HepG2 (cell line): ENCODE measurements at regions not wholly inside any gene's neighbourhood (a gene's known extent, or its start where the extent isn't known, plus 50 kb on each side); places are given as distances from the start of the nearest gene placed in this dataset.

Source experiments
- ATAC-seq: fragments of 200-7000 bp; cut with Tn5 transposase; 3 replicates; pipeline ENCODE4 v1.9.1; 2020; ENCODE audit warnings: mild to moderate bottlenecking, moderate library complexity
- BruUV-seq: library from RNA; stranded (reverse); fragments of 400-500 nt; replicated peaks from 2 replicates; lab custom pipeline; 2021; lab: Mats Ljungman, UMichigan
- CTCF ChIA-PET: fragments of 300-600 bp; formaldehyde crosslinking; extraction: SDS; loops from one replicate; lab custom pipeline; 2021; ENCODE audit warnings: low total read pairs, inconsistent platforms, low intra/inter-chr PET ratio; lab: Yijun Ruan, JAX
- POLR2A ChIA-PET: fragments of 350-600 bp; sonication (Branson Sonifier 250); formaldehyde crosslinking; loops from one replicate; lab custom pipeline; 2020; ENCODE audit warnings: antibody characterized with exemption, inconsistent platforms; lab: Yijun Ruan, JAX
- DNase-seq: peaks from one replicate; pipeline ENCODE4 v3.0.0-alpha.2; 2015; ENCODE audit warnings: low spot score
- FAIRE-seq: peaks from 3 replicates; lab custom pipeline; 2011; peaks lifted over from hg19 to GRCh38; lab: Jason Lieb, UNC
- H2AFZ ChIP-seq: one replicate; pipeline ENCODE4 v1.6.1; 2011; ENCODE audit warnings: low read length, inconsistent platforms
- H3K27ac ChIP-seq: fragments of 300-600 bp; 3 replicates; pipeline ENCODE4 v1.8.0; 2011; ENCODE audit warnings: mixed run types, mild to moderate bottlenecking, mixed read lengths, low read length, inconsistent platforms; ENCODE audit not compliant: insufficient read depth; ENCODE audit errors: extremely low read length
- H3K27me3 ChIP-seq, 2 experiments: fragments of 200-600 bp in 1 of 2; 2 replicates in 1 of 2; 3 replicates in 1 of 2; pipeline versions ENCODE4 v1.6.0 to v1.8.0; 2011; ENCODE audit warnings: low read length in 2 of 2, mild to moderate bottlenecking in 2 of 2, moderate library complexity in 2 of 2, inconsistent platforms in 1 of 2; ENCODE audit not compliant: insufficient read depth in 2 of 2, control insufficient read depth in 1 of 2
- H3K36me3 ChIP-seq, 2 experiments: fragments of 200-600 bp in 1 of 2; replicated peaks in 1 of 2; 2 replicates in 1 of 2; 3 replicates in 1 of 2; pipeline versions ENCODE4 v1.5.1 to v1.8.0; 2011; ENCODE audit warnings: low read length in 2 of 2, inconsistent platforms in 1 of 2; ENCODE audit not compliant: insufficient read depth in 2 of 2, control insufficient read depth in 1 of 2
- H3K4me1 ChIP-seq: 2 replicates; pipeline ENCODE4 v1.5.1; 2012; ENCODE audit warnings: low read length, inconsistent platforms; ENCODE audit not compliant: insufficient read depth
- H3K4me2 ChIP-seq: 2 replicates; pipeline ENCODE4 v1.6.0; 2011; ENCODE audit warnings: low read depth, low read length, inconsistent platforms
- H3K4me3 ChIP-seq, 3 experiments: fragments of 200-600 bp in 1 of 3; sonication (generic), shearing (Covaris generic) in 1 of 3; replicated peaks in 1 of 3; 2 replicates each; pipeline ENCODE4 v1.5.1; 2011 to 2016; ENCODE audit warnings: low read length in 3 of 3, inconsistent platforms in 2 of 3, low read depth in 2 of 3, mild to moderate bottlenecking in 2 of 3, control low read depth in 1 of 3, mixed read lengths in 1 of 3; ENCODE audit not compliant: insufficient read depth in 1 of 3
- H3K79me2 ChIP-seq: one replicate; pipeline ENCODE4 v1.6.1; 2011; ENCODE audit warnings: low read length, inconsistent platforms; ENCODE audit not compliant: insufficient read depth
- H3K9ac ChIP-seq: 2 replicates; pipeline ENCODE4 v1.6.0; 2011; ENCODE audit warnings: mild to moderate bottlenecking, low read depth, low read length, inconsistent platforms; ENCODE audit not compliant: insufficient read depth
- H3K9me3 ChIP-seq: 2 replicates; pipeline ENCODE4 v1.5.1; 2012; ENCODE audit warnings: mild to moderate bottlenecking, low read length
- H4K20me1 ChIP-seq: 2 replicates; pipeline ENCODE4 v1.6.0; 2011; ENCODE audit warnings: inconsistent platforms, mild to moderate bottlenecking, low read length, moderate library complexity; ENCODE audit not compliant: insufficient read depth
- FOXK1 ChIP-seq: sonication (generic); formaldehyde crosslinking; IDR thresholded peaks from 2 replicates; pipeline ENCODE4 v1.4.0; 2020; ENCODE audit warnings: low read depth, missing genetic modification reagents, borderline replicate concordance
- HNF1B ChIP-seq: sonication (generic); formaldehyde crosslinking; IDR thresholded peaks from 2 replicates; pipeline ENCODE4 v1.5.1; 2020; ENCODE audit warnings: mild to moderate bottlenecking, moderate library complexity, missing genetic modification reagents
- KAT7 ChIP-seq: IDR thresholded peaks from 2 replicates; pipeline ENCODE4 v1.6.1; 2018; ENCODE audit warnings: borderline replicate concordance, missing compliant biosample characterization
- MZF1 ChIP-seq: sonication (generic); formaldehyde crosslinking; IDR thresholded peaks from 2 replicates; pipeline ENCODE4 v1.8.1; 2023; ENCODE audit warnings: mild to moderate bottlenecking, missing genetic modification reagents, borderline replicate concordance
- SIX1 ChIP-seq: sonication (generic); formaldehyde crosslinking; IDR thresholded peaks from 2 replicates; pipeline ENCODE4 v1.4.0; 2020; ENCODE audit warnings: missing genetic modification reagents, borderline replicate concordance
- SMYD3 ChIP-seq: sonication (generic); formaldehyde crosslinking; IDR thresholded peaks from 2 replicates; pipeline ENCODE4 v1.8.1; 2023; ENCODE audit warnings: mild to moderate bottlenecking, missing genetic modification reagents
- TCF7 ChIP-seq: sonication (generic); IDR thresholded peaks from 2 replicates; pipeline ENCODE4 v1.6.1; 2016; ENCODE audit warnings: antibody characterized with exemption, low read depth
- TFE3 ChIP-seq: IDR thresholded peaks from 2 replicates; pipeline ENCODE4 v1.6.1; 2016
- TOPORS ChIP-seq: sonication (generic); formaldehyde crosslinking; IDR thresholded peaks from 2 replicates; pipeline ENCODE4 v1.8.0; 2023; ENCODE audit warnings: mild to moderate bottlenecking, missing genetic modification reagents
- YEATS2 ChIP-seq: sonication (generic); formaldehyde crosslinking; IDR thresholded peaks from 2 replicates; pipeline ENCODE4 v1.4.0; 2020; ENCODE audit warnings: missing genetic modification reagents, borderline replicate concordance
- ZKSCAN8 ChIP-seq: IDR thresholded peaks from 2 replicates; pipeline ENCODE4 v1.6.1; 2016; ENCODE audit warnings: borderline replicate concordance, missing genetic modification reagents, missing compliant biosample characterization
- ZMYM2 ChIP-seq: sonication (generic); formaldehyde crosslinking; IDR thresholded peaks from 2 replicates; pipeline ENCODE4 v1.8.0; 2022; ENCODE audit warnings: mild to moderate bottlenecking, missing genetic modification reagents
- ZNF33B ChIP-seq: sonication (generic); formaldehyde crosslinking; IDR thresholded peaks from 2 replicates; pipeline ENCODE4 v1.5.1; 2020; ENCODE audit warnings: mild to moderate bottlenecking, missing genetic modification reagents
- ZNF510 ChIP-seq: sonication (generic); formaldehyde crosslinking; IDR thresholded peaks from 2 replicates; pipeline ENCODE4 v1.4.0; 2020; ENCODE audit warnings: low read depth, mild to moderate bottlenecking, missing genetic modification reagents
- ZNF549 ChIP-seq: sonication (generic); formaldehyde crosslinking; IDR thresholded peaks from 2 replicates; pipeline ENCODE4 v1.5.0; 2020; ENCODE audit warnings: missing genetic modification reagents
- ZNF670 ChIP-seq: sonication (generic); formaldehyde crosslinking; IDR thresholded peaks from 2 replicates; pipeline ENCODE4 v1.8.0; 2022; ENCODE audit warnings: mild to moderate bottlenecking, missing genetic modification reagents, borderline replicate concordance
- ZNF709 ChIP-seq: sonication (generic); formaldehyde crosslinking; IDR thresholded peaks from 2 replicates; pipeline ENCODE4 v1.5.0; 2020; ENCODE audit warnings: mild to moderate bottlenecking, missing genetic modification reagents
- ZSCAN12 ChIP-seq: sonication (generic); formaldehyde crosslinking; IDR thresholded peaks from 2 replicates; pipeline ENCODE4 v1.9.0; 2021; ENCODE audit warnings: mild to moderate bottlenecking, missing genetic modification reagents
- WGBS: methylation state at CpG from one replicate; pipeline ENCODE4 v1.1.6; 2017; ENCODE audit warnings: low lambda C conversion rate; 5-methylcytosine and 5-hydroxymethylcytosine counted together
- in situ Hi-C: cut with HindIII; loops from 2 replicates; pipeline ENCODE4 v1.10.0; 2017; ENCODE audit warnings: low pct_unique_long_range_greater_than_20kb; ENCODE audit not compliant: extremely low pct_ligation_motif_present
- intact Hi-C: fragments of 100-400 bp; cut with micrococcal nuclease; formaldehyde crosslinking; loops from one replicate; pipeline ENCODE4 v1.10.0; 2022; ENCODE audit not compliant: unreplicated experiment
- TF ChIP-seq, protein P1 (sequence below): sonication (generic); formaldehyde crosslinking; IDR thresholded peaks from 2 replicates; pipeline ENCODE4 v1.4.0; 2020; ENCODE audit warnings: mild to moderate bottlenecking, missing genetic modification reagents

- Histone ChIP-seq H3K27me3 (no peaks in the 10 kb centered on the region), H2AFZ (no peak overlapping the region), H3K36me3 (no peaks in the 10 kb centered on the region), H3K9me3 (no peaks in the 10 kb centered on the region)
- DNase-seq = no peak
- intact Hi-C loops = no loop called here
- POLR2A ChIA-PET = no interaction called here
- FAIRE-seq = no peak
- CTCF ChIA-PET = no interaction called here
- TF ChIP-seq ZMYM2 (CRISPR knock-in tag) (no peak), KAT7 (CRISPR knock-in tag) (no peak), ZNF549 (CRISPR knock-in tag) (no peak), ZNF709 (CRISPR knock-in tag) (no peak), HNF1B (CRISPR knock-in tag) (no peak), YEATS2 (no peak), ZSCAN12 (CRISPR knock-in tag) (no peak), ZKSCAN8 (CRISPR knock-in tag) (no peak), SIX1 (no peak), TOPORS (CRISPR knock-in tag) (no peak), TCF7 (no peak), ZNF670 (CRISPR knock-in tag) (no peak), ZNF33B (CRISPR knock-in tag) (no peak), MZF1 (CRISPR knock-in tag) (no peak), ZNF510 (CRISPR knock-in tag) (no peak), SMYD3 (CRISPR knock-in tag) (no peak), FOXK1 (CRISPR knock-in tag) (no peak), TFE3 (CRISPR knock-in tag) (no peak)
- TF ChIP-seq, protein P1, sequence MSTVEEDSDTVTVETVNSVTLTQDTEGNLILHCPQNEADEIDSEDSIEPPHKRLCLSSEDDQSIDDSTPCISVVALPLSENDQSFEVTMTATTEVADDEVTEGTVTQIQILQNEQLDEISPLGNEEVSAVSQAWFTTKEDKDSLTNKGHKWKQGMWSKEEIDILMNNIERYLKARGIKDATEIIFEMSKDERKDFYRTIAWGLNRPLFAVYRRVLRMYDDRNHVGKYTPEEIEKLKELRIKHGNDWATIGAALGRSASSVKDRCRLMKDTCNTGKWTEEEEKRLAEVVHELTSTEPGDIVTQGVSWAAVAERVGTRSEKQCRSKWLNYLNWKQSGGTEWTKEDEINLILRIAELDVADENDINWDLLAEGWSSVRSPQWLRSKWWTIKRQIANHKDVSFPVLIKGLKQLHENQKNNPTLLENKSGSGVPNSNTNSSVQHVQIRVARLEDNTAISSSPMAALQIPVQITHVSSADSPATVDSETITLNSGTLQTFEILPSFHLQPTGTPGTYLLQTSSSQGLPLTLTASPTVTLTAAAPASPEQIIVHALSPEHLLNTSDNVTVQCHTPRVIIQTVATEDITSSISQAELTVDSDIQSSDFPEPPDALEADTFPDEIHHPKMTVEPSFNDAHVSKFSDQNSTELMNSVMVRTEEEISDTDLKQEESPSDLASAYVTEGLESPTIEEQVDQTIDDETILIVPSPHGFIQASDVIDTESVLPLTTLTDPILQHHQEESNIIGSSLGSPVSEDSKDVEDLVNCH (CRISPR knock-in tag) = no peak
- TF ChIP-seq, all 625 proteins: peak for 0
- H3K27ac ChIP-seq = no peak overlapping the region
- in situ Hi-C loops = no loop called here
- no peak for ATAC-seq
- no peak overlapping the region for H3K4me3 ChIP-seq
- no peaks in the 10 kb centered on the region for H4K20me1 ChIP-seq
- BruUV-seq = no TSS peak
- WGBS = 39% methylated on average over 3 of the region's 3 CpGs
- H3K4me2 ChIP-seq = no peak overlapping the region
- H3K79me2 ChIP-seq = no peaks in the 10 kb centered on the region
- H3K9ac ChIP-seq = no peak overlapping the region
- H3K4me1 ChIP-seq = no peaks in the 10 kb centered on the region
These were observed 136.6 kb downstream of the RNF152 start for GRCh38 chr18:61756244-61756643.
